HepG2 (cell line): ENCODE measurements at regions not wholly inside any gene's neighbourhood (a gene's known extent, or its start where the extent isn't known, plus 50 kb on each side); places are given as distances from the start of the nearest gene placed in this dataset.

ENCODE experiments used
- ATAC-seq: fragments of 200-7000 bp; cut with Tn5 transposase; 3 replicates; pipeline ENCODE4 v1.9.1; 2020; ENCODE audit warnings: mild to moderate bottlenecking, moderate library complexity
- BruUV-seq: library from RNA; stranded (reverse); fragments of 400-500 nt; replicated peaks from 2 replicates; lab custom pipeline; 2021; lab: Mats Ljungman, UMichigan
- CTCF ChIA-PET: fragments of 300-600 bp; formaldehyde crosslinking; extraction: SDS; loops from one replicate; lab custom pipeline; 2021; ENCODE audit warnings: low total read pairs, inconsistent platforms, low intra/inter-chr PET ratio; lab: Yijun Ruan, JAX
- POLR2A ChIA-PET: fragments of 350-600 bp; sonication (Branson Sonifier 250); formaldehyde crosslinking; loops from one replicate; lab custom pipeline; 2020; ENCODE audit warnings: antibody characterized with exemption, inconsistent platforms; lab: Yijun Ruan, JAX
- DNase-seq: peaks from one replicate; pipeline ENCODE4 v3.0.0-alpha.2; 2015; ENCODE audit warnings: low spot score
- FAIRE-seq: peaks from 3 replicates; lab custom pipeline; 2011; peaks lifted over from hg19 to GRCh38; lab: Jason Lieb, UNC
- H2AFZ ChIP-seq: one replicate; pipeline ENCODE4 v1.6.1; 2011; ENCODE audit warnings: low read length, inconsistent platforms
- H3K27ac ChIP-seq: fragments of 300-600 bp; 3 replicates; pipeline ENCODE4 v1.8.0; 2011; ENCODE audit warnings: mixed run types, mild to moderate bottlenecking, mixed read lengths, low read length, inconsistent platforms; ENCODE audit not compliant: insufficient read depth; ENCODE audit errors: extremely low read length
- H3K27me3 ChIP-seq, 2 experiments: fragments of 200-600 bp in 1 of 2; 2 replicates in 1 of 2; 3 replicates in 1 of 2; pipeline versions ENCODE4 v1.6.0 to v1.8.0; 2011; ENCODE audit warnings: low read length in 2 of 2, mild to moderate bottlenecking in 2 of 2, moderate library complexity in 2 of 2, inconsistent platforms in 1 of 2; ENCODE audit not compliant: insufficient read depth in 2 of 2, control insufficient read depth in 1 of 2
- H3K36me3 ChIP-seq, 2 experiments: fragments of 200-600 bp in 1 of 2; replicated peaks in 1 of 2; 2 replicates in 1 of 2; 3 replicates in 1 of 2; pipeline versions ENCODE4 v1.5.1 to v1.8.0; 2011; ENCODE audit warnings: low read length in 2 of 2, inconsistent platforms in 1 of 2; ENCODE audit not compliant: insufficient read depth in 2 of 2, control insufficient read depth in 1 of 2
- H3K4me1 ChIP-seq: 2 replicates; pipeline ENCODE4 v1.5.1; 2012; ENCODE audit warnings: low read length, inconsistent platforms; ENCODE audit not compliant: insufficient read depth
- H3K4me2 ChIP-seq: 2 replicates; pipeline ENCODE4 v1.6.0; 2011; ENCODE audit warnings: low read depth, low read length, inconsistent platforms
- H3K4me3 ChIP-seq, 3 experiments: fragments of 200-600 bp in 1 of 3; sonication (generic), shearing (Covaris generic) in 1 of 3; replicated peaks in 1 of 3; 2 replicates each; pipeline ENCODE4 v1.5.1; 2011 to 2016; ENCODE audit warnings: low read length in 3 of 3, inconsistent platforms in 2 of 3, low read depth in 2 of 3, mild to moderate bottlenecking in 2 of 3, control low read depth in 1 of 3, mixed read lengths in 1 of 3; ENCODE audit not compliant: insufficient read depth in 1 of 3
- H3K79me2 ChIP-seq: one replicate; pipeline ENCODE4 v1.6.1; 2011; ENCODE audit warnings: low read length, inconsistent platforms; ENCODE audit not compliant: insufficient read depth
- H3K9ac ChIP-seq: 2 replicates; pipeline ENCODE4 v1.6.0; 2011; ENCODE audit warnings: mild to moderate bottlenecking, low read depth, low read length, inconsistent platforms; ENCODE audit not compliant: insufficient read depth
- H3K9me3 ChIP-seq: 2 replicates; pipeline ENCODE4 v1.5.1; 2012; ENCODE audit warnings: mild to moderate bottlenecking, low read length
- H4K20me1 ChIP-seq: 2 replicates; pipeline ENCODE4 v1.6.0; 2011; ENCODE audit warnings: inconsistent platforms, mild to moderate bottlenecking, low read length, moderate library complexity; ENCODE audit not compliant: insufficient read depth
- ATF7-NPFF ChIP-seq: sonication (generic); formaldehyde crosslinking; IDR thresholded peaks from 2 replicates; pipeline ENCODE4 v1.8.1; 2023; ENCODE audit warnings: mild to moderate bottlenecking, low read depth, missing genetic modification reagents, moderate library complexity
- CEBPB ChIP-seq: IDR thresholded peaks from 2 replicates; pipeline ENCODE4 v1.6.1; 2011; ENCODE audit warnings: low read depth, low read length, improper control_type of control experiment, borderline replicate concordance
- FOXC1 ChIP-seq: sonication (generic); formaldehyde crosslinking; IDR thresholded peaks from 2 replicates; pipeline ENCODE4 v1.8.0; 2022; ENCODE audit warnings: mild to moderate bottlenecking, missing genetic modification reagents, borderline replicate concordance
- KDM3A ChIP-seq: IDR thresholded peaks from 2 replicates; pipeline ENCODE4 v1.6.1; 2018; ENCODE audit warnings: low read depth, missing compliant biosample characterization
- MEF2D ChIP-seq: sonication (generic); formaldehyde crosslinking; IDR thresholded peaks from 2 replicates; pipeline ENCODE4 v1.5.1; 2020; ENCODE audit warnings: mild to moderate bottlenecking, missing genetic modification reagents
- REL ChIP-seq: sonication (generic); formaldehyde crosslinking; conservative IDR thresholded peaks from 2 replicates; pipeline ENCODE4 v1.8.0; 2022; ENCODE audit warnings: mild to moderate bottlenecking, missing genetic modification reagents, moderate library complexity
- REPIN1 ChIP-seq: sonication (generic); formaldehyde crosslinking; IDR thresholded peaks from 2 replicates; pipeline ENCODE4 v1.8.0; 2022; ENCODE audit warnings: missing genetic modification reagents, low read depth, mild to moderate bottlenecking, borderline replicate concordance
- SMAD1 ChIP-seq: sonication (generic); formaldehyde crosslinking; IDR thresholded peaks from 2 replicates; pipeline ENCODE4 v1.4.0; 2020; ENCODE audit warnings: missing genetic modification reagents, low read depth, mild to moderate bottlenecking, borderline replicate concordance
- SPEN ChIP-seq: sonication (generic); formaldehyde crosslinking; IDR thresholded peaks from 2 replicates; pipeline ENCODE4 v1.5.1; 2020; ENCODE audit warnings: low read depth, mild to moderate bottlenecking, missing genetic modification reagents
- ZNF746 ChIP-seq: sonication (generic); formaldehyde crosslinking; IDR thresholded peaks from 2 replicates; pipeline ENCODE4 v1.8.0; 2022; ENCODE audit warnings: mild to moderate bottlenecking, missing genetic modification reagents
- WGBS: methylation state at CpG from one replicate; pipeline ENCODE4 v1.1.6; 2017; ENCODE audit warnings: low lambda C conversion rate; 5-methylcytosine and 5-hydroxymethylcytosine counted together
- in situ Hi-C: cut with HindIII; loops from 2 replicates; pipeline ENCODE4 v1.10.0; 2017; ENCODE audit warnings: low pct_unique_long_range_greater_than_20kb; ENCODE audit not compliant: extremely low pct_ligation_motif_present
- intact Hi-C: fragments of 100-400 bp; cut with micrococcal nuclease; formaldehyde crosslinking; loops from one replicate; pipeline ENCODE4 v1.10.0; 2022; ENCODE audit not compliant: unreplicated experiment
- TF ChIP-seq, protein P1 (sequence below): sonication (generic); formaldehyde crosslinking; IDR thresholded peaks from 2 replicates; pipeline ENCODE4 v1.5.1; 2020; ENCODE audit warnings: missing genetic modification reagents, mild to moderate bottlenecking, borderline replicate concordance
- TF ChIP-seq, protein P2 (sequence below): IDR thresholded peaks from 2 replicates; pipeline ENCODE4 v1.6.1; 2012; ENCODE audit warnings: low read depth, low read length, improper control_type of control experiment
- TF ChIP-seq, protein P3 (sequence below): sonication (generic); formaldehyde crosslinking; IDR thresholded peaks from 2 replicates; pipeline ENCODE4 v1.9.0; 2021; ENCODE audit warnings: missing genetic modification reagents, borderline replicate concordance
- TF ChIP-seq, protein P4 (sequence below): sonication (generic); formaldehyde crosslinking; IDR thresholded peaks from 2 replicates; pipeline ENCODE4 v1.5.1; 2020; ENCODE audit warnings: mild to moderate bottlenecking, missing genetic modification reagents, moderate library complexity
- TF ChIP-seq, protein P5 (sequence below): sonication (generic); formaldehyde crosslinking; IDR thresholded peaks from 2 replicates; pipeline ENCODE4 v1.4.0; 2020; ENCODE audit warnings: mild to moderate bottlenecking, low read depth, missing genetic modification reagents

DNA sequence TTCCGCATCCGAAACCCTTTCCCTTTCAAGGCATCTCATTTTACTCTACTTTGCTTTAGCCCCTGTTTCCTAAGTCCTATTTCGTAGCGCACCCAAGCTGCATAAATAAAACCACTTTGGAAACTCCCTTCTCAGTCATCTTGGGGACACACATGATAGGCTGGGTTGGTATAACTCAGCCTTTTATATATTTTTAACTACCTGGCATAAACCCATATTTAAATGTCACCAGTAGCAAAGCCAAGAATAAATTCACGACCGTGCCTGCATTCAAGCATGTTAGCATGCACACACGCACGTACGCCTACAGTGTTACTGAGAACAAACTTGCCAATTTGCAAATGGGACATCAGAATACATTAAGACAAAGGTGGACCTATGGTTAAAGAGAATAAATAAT, 564.7 kb upstream of the PIK3C3 start:
- no peaks in the 10 kb centered on the region for H3K9me3 ChIP-seq
- no peaks in the 10 kb centered on the region for H3K79me2 ChIP-seq
- intact Hi-C loops (loop anchor here (10.0 kb wide), 1 partner anchor 514 kb away; no protein-coding TSS in a partner anchor), in situ Hi-C loops (loop anchor here (10.0 to 25.0 kb wide), 2 partner anchors 456 to 853 kb away; no protein-coding TSS in a partner anchor)
- ChIA-PET POLR2A (no interaction called here), CTCF (no interaction called here)
- no peaks in the 10 kb centered on the region for H3K4me1 ChIP-seq
- FAIRE-seq = no peak
- H2AFZ ChIP-seq = no peak overlapping the region
- no peak for ATAC-seq
- WGBS = 32% methylated on average over 9 of the region's 9 CpGs
- H3K27me3 ChIP-seq = no peaks in the 10 kb centered on the region; a peak in 1 of 5 replicates
- no peak overlapping the region for H3K4me2 ChIP-seq
- no peak overlapping the region for H3K27ac ChIP-seq
- H3K9ac ChIP-seq = no peak overlapping the region
- H3K36me3 ChIP-seq = no peaks in the 10 kb centered on the region
- no TSS peak for BruUV-seq
- no peaks in the 10 kb centered on the region for H4K20me1 ChIP-seq
- DNase-seq = no peak
- no peak overlapping the region for H3K4me3 ChIP-seq
- TF ChIP-seq, protein P1, sequence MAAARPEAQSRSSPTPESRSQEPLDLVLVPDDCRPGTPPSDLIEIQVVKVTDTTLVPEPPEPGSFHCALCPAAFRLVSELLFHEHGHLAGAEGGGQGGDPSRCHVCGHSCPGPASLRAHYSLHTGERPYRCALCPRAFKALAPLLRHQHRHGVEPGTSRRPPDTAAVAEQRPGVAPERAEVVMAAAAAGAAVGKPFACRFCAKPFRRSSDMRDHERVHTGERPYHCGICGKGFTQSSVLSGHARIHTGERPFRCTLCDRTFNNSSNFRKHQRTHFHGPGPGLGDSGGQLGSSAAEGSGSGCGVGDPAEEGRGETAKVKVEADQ = no peak
- no peak for TF ChIP-seq SMAD1 (CRISPR knock-in tag)
- TF ChIP-seq, protein P2, sequence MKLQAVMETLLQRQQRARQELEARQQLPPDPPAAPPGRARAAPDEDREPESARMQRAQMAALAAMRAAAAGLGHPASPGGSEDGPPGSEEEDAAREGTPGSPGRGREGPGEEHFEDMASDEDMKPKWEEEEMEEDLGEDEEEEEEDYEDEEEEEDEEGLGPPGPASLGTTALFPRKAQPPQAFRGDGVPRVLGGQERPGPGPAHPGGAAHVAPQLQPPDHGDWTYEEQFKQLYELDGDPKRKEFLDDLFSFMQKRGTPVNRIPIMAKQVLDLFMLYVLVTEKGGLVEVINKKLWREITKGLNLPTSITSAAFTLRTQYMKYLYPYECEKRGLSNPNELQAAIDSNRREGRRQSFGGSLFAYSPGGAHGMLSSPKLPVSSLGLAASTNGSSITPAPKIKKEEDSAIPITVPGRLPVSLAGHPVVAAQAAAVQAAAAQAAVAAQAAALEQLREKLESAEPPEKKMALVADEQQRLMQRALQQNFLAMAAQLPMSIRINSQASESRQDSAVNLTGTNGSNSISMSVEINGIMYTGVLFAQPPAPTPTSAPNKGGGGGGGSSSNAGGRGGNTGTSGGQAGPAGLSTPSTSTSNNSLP = no peak
- no peak for TF ChIP-seq ZNF746 (CRISPR knock-in tag)
- TF ChIP-seq, protein P3, sequence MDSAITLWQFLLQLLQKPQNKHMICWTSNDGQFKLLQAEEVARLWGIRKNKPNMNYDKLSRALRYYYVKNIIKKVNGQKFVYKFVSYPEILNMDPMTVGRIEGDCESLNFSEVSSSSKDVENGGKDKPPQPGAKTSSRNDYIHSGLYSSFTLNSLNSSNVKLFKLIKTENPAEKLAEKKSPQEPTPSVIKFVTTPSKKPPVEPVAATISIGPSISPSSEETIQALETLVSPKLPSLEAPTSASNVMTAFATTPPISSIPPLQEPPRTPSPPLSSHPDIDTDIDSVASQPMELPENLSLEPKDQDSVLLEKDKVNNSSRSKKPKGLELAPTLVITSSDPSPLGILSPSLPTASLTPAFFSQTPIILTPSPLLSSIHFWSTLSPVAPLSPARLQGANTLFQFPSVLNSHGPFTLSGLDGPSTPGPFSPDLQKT = no peak
- TF ChIP-seq, protein P4, sequence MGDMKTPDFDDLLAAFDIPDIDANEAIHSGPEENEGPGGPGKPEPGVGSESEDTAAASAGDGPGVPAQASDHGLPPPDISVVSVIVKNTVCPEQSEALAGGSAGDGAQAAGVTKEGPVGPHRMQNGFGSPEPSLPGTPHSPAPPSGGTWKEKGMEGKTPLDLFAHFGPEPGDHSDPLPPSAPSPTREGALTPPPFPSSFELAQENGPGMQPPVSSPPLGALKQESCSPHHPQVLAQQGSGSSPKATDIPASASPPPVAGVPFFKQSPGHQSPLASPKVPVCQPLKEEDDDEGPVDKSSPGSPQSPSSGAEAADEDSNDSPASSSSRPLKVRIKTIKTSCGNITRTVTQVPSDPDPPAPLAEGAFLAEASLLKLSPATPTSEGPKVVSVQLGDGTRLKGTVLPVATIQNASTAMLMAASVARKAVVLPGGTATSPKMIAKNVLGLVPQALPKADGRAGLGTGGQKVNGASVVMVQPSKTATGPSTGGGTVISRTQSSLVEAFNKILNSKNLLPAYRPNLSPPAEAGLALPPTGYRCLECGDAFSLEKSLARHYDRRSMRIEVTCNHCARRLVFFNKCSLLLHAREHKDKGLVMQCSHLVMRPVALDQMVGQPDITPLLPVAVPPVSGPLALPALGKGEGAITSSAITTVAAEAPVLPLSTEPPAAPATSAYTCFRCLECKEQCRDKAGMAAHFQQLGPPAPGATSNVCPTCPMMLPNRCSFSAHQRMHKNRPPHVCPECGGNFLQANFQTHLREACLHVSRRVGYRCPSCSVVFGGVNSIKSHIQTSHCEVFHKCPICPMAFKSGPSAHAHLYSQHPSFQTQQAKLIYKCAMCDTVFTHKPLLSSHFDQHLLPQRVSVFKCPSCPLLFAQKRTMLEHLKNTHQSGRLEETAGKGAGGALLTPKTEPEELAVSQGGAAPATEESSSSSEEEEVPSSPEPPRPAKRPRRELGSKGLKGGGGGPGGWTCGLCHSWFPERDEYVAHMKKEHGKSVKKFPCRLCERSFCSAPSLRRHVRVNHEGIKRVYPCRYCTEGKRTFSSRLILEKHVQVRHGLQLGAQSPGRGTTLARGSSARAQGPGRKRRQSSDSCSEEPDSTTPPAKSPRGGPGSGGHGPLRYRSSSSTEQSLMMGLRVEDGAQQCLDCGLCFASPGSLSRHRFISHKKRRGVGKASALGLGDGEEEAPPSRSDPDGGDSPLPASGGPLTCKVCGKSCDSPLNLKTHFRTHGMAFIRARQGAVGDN (CRISPR knock-in tag) = no peak
- no peak for TF ChIP-seq ATF7-NPFF
- TF ChIP-seq, protein P5, sequence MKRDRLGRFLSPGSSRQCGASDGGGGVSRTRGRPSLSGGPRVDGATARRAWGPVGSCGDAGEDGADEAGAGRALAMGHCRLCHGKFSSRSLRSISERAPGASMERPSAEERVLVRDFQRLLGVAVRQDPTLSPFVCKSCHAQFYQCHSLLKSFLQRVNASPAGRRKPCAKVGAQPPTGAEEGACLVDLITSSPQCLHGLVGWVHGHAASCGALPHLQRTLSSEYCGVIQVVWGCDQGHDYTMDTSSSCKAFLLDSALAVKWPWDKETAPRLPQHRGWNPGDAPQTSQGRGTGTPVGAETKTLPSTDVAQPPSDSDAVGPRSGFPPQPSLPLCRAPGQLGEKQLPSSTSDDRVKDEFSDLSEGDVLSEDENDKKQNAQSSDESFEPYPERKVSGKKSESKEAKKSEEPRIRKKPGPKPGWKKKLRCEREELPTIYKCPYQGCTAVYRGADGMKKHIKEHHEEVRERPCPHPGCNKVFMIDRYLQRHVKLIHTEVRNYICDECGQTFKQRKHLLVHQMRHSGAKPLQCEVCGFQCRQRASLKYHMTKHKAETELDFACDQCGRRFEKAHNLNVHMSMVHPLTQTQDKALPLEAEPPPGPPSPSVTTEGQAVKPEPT (CRISPR knock-in tag) = no peak
- TF ChIP-seq KDM3A (CRISPR knock-in tag) = no peak
- TF ChIP-seq CEBPB = no peak
- TF ChIP-seq FOXC1 = no peak
- TF ChIP-seq REL = no peak
- TF ChIP-seq REPIN1 = no peak
- no peak for TF ChIP-seq MEF2D (CRISPR knock-in tag)
- no peak for TF ChIP-seq SPEN (CRISPR knock-in tag)
